Testis (tissue), 2 donors: ENCODE measurements at regions not wholly inside any gene's neighbourhood (a gene's known extent, or its start where the extent isn't known, plus 50 kb on each side); places are given as distances from the start of the nearest gene placed in this dataset.
"Not testable (repeated sequence)": the region's sequence is repeated elsewhere in the genome, so short reads cannot be mapped to it uniquely, and the experiment has no call there.

ENCODE experiments used
- DNase-seq: peaks from one replicate; pipeline ENCODE4 v3.0.0-alpha.2; 2019
- H3K27ac ChIP-seq, 2 donors: fragments of 200-600 bp; sonication (generic); one replicate each; pipeline ENCODE4 v1.5.1; 2019
- H3K27me3 ChIP-seq: fragments of 200-600 bp; sonication (generic); one replicate; pipeline ENCODE4 v1.5.1; 2019
- H3K36me3 ChIP-seq: fragments of 200-600 bp; sonication (generic); one replicate; pipeline ENCODE4 v1.5.1; 2017; ENCODE audit warnings: low read depth; ENCODE audit errors: missing control alignments
- H3K4me1 ChIP-seq: fragments of 200-600 bp; sonication (generic); one replicate; pipeline ENCODE4 v1.5.1; 2019
- H3K4me3 ChIP-seq, 2 donors: fragments of 200-600 bp; sonication (generic); one replicate each; pipeline ENCODE4 v1.5.1; 2017 to 2019
- H3K9me3 ChIP-seq: fragments of 200-600 bp; sonication (generic); one replicate; pipeline ENCODE4 v1.5.1; 2017
- POLR2A ChIP-seq: fragments of 450-650 bp; IDR thresholded peaks from one replicate; pipeline ENCODE4 v1.6.1; 2017; ENCODE audit warnings: antibody characterized with exemption, mild to moderate bottlenecking, moderate library complexity
- WGBS, 2 donors: methylation state at CpG; one replicate each; pipeline ENCODE4 v1.1.5; 2018; 5-methylcytosine and 5-hydroxymethylcytosine counted together
- intact Hi-C: fragments of 100-400 bp; cut with DNase I; formaldehyde crosslinking; loops from one replicate; pipeline ENCODE4 v1.15.1; 2023; ENCODE audit warnings: low total_unique reads
- TF ChIP-seq, protein P1 (sequence below), 3 experiments: fragments of 450-650 bp in 2 of 3; fragments of 200-600 bp in 1 of 3; sonication (generic) in 1 of 3; IDR thresholded peaks; one replicate each; pipeline ENCODE4 v1.5.1; 2016 to 2019; ENCODE audit warnings: antibody characterized with exemption in 3 of 3, mild to moderate bottlenecking in 2 of 3, moderate library complexity in 1 of 3

DNA sequence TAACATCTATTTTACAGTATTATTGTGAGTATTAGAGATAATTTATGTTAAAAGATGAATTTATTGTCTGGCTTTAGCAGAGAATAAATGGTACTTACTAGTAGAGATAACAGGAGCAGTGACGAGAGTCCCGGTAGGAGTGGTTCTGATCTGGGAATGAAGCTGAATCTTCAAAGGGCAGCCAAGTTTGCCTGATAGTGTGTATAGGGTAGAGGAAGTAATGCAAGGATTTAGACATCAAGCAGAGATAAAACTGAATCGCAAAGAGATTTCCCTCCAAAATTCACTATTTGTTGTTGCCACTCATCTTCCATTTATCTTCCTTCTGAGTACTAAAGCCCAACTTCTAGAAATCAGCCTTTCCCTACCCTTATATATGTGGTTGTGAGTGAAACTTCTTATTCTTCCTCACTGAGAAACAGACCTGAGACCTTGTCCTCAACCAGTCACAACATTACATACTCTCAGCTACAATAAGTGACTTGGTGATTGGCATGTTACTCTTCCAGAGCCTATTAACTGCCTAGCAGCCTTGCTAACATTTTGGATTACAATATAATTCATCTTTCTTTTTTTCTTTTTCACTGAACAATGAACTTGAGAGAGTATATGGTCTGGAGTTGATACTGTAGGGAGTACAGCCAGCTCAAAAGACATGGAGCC, 692.7 kb upstream of the ZNF385D start:
- H3K4me1 ChIP-seq = no peaks in the 10 kb centered on the region
- intact Hi-C loops = no loop called here
- DNase-seq = no peak
- no peak overlapping the region for H3K27ac ChIP-seq
- H3K9me3 ChIP-seq = no peaks in the 10 kb centered on the region
- H3K27me3 ChIP-seq = no peaks in the 10 kb centered on the region
- TF ChIP-seq, protein P1, sequence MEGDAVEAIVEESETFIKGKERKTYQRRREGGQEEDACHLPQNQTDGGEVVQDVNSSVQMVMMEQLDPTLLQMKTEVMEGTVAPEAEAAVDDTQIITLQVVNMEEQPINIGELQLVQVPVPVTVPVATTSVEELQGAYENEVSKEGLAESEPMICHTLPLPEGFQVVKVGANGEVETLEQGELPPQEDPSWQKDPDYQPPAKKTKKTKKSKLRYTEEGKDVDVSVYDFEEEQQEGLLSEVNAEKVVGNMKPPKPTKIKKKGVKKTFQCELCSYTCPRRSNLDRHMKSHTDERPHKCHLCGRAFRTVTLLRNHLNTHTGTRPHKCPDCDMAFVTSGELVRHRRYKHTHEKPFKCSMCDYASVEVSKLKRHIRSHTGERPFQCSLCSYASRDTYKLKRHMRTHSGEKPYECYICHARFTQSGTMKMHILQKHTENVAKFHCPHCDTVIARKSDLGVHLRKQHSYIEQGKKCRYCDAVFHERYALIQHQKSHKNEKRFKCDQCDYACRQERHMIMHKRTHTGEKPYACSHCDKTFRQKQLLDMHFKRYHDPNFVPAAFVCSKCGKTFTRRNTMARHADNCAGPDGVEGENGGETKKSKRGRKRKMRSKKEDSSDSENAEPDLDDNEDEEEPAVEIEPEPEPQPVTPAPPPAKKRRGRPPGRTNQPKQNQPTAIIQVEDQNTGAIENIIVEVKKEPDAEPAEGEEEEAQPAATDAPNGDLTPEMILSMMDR (IDR thresholded peaks at IDR 0.05) = no peak
- no peak for TF ChIP-seq POLR2A
- no peak overlapping the region for H3K4me3 ChIP-seq
- H3K36me3 ChIP-seq = no peaks in the 10 kb centered on the region
- WGBS, 2 donors = 80 to 86% methylated on average over 3 of the region's 3 CpGs

DNA sequence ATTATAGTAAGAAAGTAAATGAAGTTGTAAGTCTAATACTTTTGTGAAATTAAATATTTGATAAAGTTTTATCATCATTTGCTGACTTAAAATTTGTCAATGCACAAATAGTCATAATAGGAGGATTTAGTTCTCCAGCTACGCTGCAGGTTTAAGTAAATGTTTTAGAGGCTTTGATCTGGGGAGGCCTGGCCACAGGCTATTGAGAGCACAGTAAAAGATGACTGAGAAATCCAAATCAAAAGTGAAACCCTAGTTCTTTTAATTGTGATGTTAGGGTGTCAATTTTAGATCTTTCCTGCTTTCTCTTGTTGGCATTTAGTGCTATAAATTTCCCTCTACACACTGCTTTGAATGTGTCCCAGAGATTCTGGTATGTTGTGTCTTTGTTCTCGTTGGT, 694.3 kb upstream of the ZNF385D start:
- intact Hi-C loops, H3K27me3 ChIP-seq, DNase-seq, H3K4me1 ChIP-seq, H3K36me3 ChIP-seq, H3K27ac ChIP-seq, H3K4me3 ChIP-seq, H3K9me3 ChIP-seq: not testable (repeated sequence)
- WGBS, 2 donors = 85 to 91% methylated on average over 2 of the region's 2 CpGs

DNA sequence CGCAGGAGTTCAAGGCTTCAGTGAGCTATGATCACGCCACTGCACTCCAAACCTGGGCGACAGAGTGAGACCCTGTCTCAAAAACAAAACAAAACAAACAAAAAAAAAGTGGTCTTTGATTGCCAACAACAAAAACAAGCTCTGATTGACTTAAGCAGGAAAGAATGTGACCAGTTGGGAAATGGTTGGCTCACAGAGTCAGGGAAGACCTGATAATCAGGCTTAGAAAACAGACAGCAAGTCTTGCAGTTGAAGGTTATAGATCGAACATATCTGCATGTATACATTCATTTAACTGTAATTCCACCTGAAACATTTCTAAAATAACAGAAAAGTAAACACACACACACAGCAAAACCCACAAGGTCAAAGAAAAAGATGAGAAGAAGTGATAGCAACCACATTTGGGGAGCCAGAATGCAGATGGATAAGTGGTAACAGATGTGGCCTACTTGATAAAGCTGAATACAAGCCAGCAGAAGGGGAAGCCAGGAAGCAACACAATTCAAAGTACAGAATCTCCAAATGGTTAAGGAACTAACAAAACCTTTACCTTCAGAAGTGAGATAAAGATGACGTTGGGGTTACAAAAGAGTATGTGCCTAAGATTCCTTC, 699.9 kb upstream of the ZNF385D start:
- H3K27ac ChIP-seq = no peak overlapping the region
- no peaks in the 10 kb centered on the region for H3K4me1 ChIP-seq
- no peak for DNase-seq
- H3K9me3 ChIP-seq = no peaks in the 10 kb centered on the region
- intact Hi-C loops = no loop called here
- no peaks in the 10 kb centered on the region for H3K27me3 ChIP-seq
- H3K4me3 ChIP-seq = no peak overlapping the region
- TF ChIP-seq POLR2A = no peak
- TF ChIP-seq, protein P1 (IDR thresholded peaks at IDR 0.05) = no peak
- no peaks in the 10 kb centered on the region for H3K36me3 ChIP-seq
- WGBS, 2 donors = 69 to 75% methylated on average over 5 of the region's 5 CpGs

DNA sequence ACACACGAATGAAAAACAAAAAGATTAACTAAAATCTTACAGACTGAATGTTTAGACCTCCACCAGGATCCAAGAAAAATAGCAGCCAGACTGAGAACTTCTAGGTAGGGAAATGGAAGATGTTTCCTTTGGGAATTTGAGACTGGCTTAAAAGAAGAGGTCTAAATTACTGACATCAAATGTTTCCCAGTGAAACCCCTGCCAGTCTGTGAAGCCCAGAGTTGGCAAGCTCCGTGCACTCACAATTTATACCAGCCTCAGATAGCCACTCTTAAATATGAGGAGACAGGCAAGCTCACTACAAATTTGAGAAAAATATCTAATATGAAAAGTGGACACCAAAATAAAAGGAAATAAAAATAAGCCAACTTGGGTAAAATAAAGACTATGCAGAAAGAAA, 700.5 kb upstream of the ZNF385D start:
- TF ChIP-seq, protein P1 (IDR thresholded peaks at IDR 0.05) = no peak
- TF ChIP-seq POLR2A = no peak

DNA sequence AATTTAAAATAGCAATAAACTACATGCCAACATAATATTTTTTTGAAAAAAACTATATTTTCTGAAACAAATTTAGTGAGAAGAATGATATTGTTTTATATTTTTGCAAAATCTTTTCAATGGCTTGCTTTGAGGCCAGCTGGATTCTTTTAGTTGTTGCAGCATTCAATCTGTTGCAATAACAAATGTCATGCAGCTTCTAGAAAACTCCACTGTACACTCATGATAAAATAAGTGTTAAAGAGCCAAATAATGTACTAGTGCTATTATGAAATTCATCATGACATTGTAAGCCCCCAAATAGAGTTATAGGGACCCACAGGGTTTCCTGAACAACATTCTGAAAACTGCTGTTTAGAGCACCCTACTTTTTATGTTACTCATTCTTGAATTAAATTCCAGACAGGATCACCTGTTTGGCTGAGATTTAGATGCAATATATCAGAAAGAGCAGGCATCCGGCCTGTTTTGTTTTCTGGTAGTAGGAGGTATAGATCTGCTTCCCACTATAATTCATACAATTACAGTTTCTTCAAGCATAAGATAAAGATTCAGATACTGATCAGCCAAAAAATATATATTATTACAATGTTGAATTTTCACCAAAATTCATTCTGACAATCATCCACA, 703.0 kb upstream of the ZNF385D start:
- TF ChIP-seq, protein P1 (IDR thresholded peaks at IDR 0.05) = no peak
- no peak for TF ChIP-seq POLR2A
- 87% methylated on average over 1 of the region's 1 CpG for WGBS, 2 donors
- H3K9me3 ChIP-seq = no peaks in the 10 kb centered on the region
- no peaks in the 10 kb centered on the region for H3K27me3 ChIP-seq
- no peak for DNase-seq
- intact Hi-C loops = no loop called here
- H3K4me3 ChIP-seq = no peak overlapping the region
- no peaks in the 10 kb centered on the region for H3K36me3 ChIP-seq
- no peaks in the 10 kb centered on the region for H3K4me1 ChIP-seq
- no peak overlapping the region for H3K27ac ChIP-seq

More for the DNA sequence above, 700.5 kb upstream of the ZNF385D start:
- Histone ChIP-seq H3K27ac (no peak overlapping the region), H3K27me3 (no peaks in the 10 kb centered on the region), H3K9me3 (no peaks in the 10 kb centered on the region), H3K4me1 (no peaks in the 10 kb centered on the region), H3K36me3 (no peaks in the 10 kb centered on the region), H3K4me3 (no peak overlapping the region)
- intact Hi-C loops = no loop called here
- DNase-seq = no peak
- WGBS, 2 donors = 55% methylated on average over 2 of the region's 2 CpGs
